Neural cell (in vitro differentiated cells): ENCODE measurements at regions not wholly inside any gene's neighbourhood (a gene's known extent, or its start where the extent isn't known, plus 50 kb on each side); places are given as distances from the start of the nearest gene placed in this dataset.

Experiments used
- H2AFZ ChIP-seq: fragments of 200-600, 300-800 bp; sonication (generic), shearing (Covaris generic); 2 replicates; pipeline ENCODE4 v1.6.0; 2014; ENCODE audit warnings: low read depth, mild to moderate bottlenecking, antibody characterized with exemption, low read length, moderate library complexity
- H3F3A ChIP-seq: fragments of 200-600 bp; shearing (Covaris generic); 2 replicates; pipeline ENCODE4 v1.6.1; 2016; ENCODE audit warnings: mild to moderate bottlenecking, moderate library complexity, mixed read lengths, antibody characterized with exemption, low read length; ENCODE audit not compliant: insufficient read depth, poor library complexity, severe bottlenecking
- H3K27ac ChIP-seq: fragments of 200-600, 300-800 bp; sonication (generic), shearing (Covaris generic); 2 replicates; pipeline ENCODE4 v1.5.1; 2014; ENCODE audit warnings: mild to moderate bottlenecking, low read length, moderate library complexity
- H3K27me3 ChIP-seq: fragments of 300-800, 200-600 bp; sonication (generic), shearing (Covaris generic); 2 replicates; pipeline ENCODE4 v1.6.0; 2014; ENCODE audit warnings: mild to moderate bottlenecking, low read depth, low read length, moderate library complexity; ENCODE audit not compliant: insufficient read depth
- H3K36me3 ChIP-seq: fragments of 300-800, 200-600 bp; sonication (generic), shearing (Covaris generic); 2 replicates; pipeline ENCODE4 v1.5.1; 2014; ENCODE audit warnings: mild to moderate bottlenecking, antibody characterized with exemption, low read length, moderate library complexity; ENCODE audit not compliant: insufficient read depth
- H3K4me2 ChIP-seq: fragments of 300-800, 200-600 bp; sonication (generic), shearing (Covaris generic); 2 replicates; pipeline ENCODE4 v1.6.0; 2014; ENCODE audit warnings: mild to moderate bottlenecking, low read length
- H3K4me3 ChIP-seq: fragments of 300-800, 200-600 bp; sonication (generic), shearing (Covaris generic); 2 replicates; pipeline ENCODE4 v1.5.1; 2014; ENCODE audit warnings: mild to moderate bottlenecking, low read length, moderate library complexity
- H3K79me2 ChIP-seq: fragments of 200-600 bp; shearing (Covaris generic); replicated peaks from 2 replicates; pipeline ENCODE4 v1.6.0; 2014; ENCODE audit warnings: mild to moderate bottlenecking, low read length, moderate library complexity; ENCODE audit not compliant: insufficient read depth
- H3K9ac ChIP-seq: fragments of 300-800, 200-600 bp; sonication (generic), shearing (Covaris generic); 2 replicates; pipeline ENCODE4 v1.6.1; 2016; ENCODE audit warnings: mild to moderate bottlenecking, low read length, mixed read lengths
- H3K9me2 ChIP-seq: fragments of 200-600 bp; shearing (Covaris generic); 2 replicates; pipeline ENCODE4 v1.6.1; 2016; ENCODE audit warnings: mild to moderate bottlenecking, low read length, mixed read lengths; ENCODE audit not compliant: insufficient read depth
- H3K9me3 ChIP-seq: fragments of 200-600, 300-800 bp; sonication (generic), shearing (Covaris generic); 2 replicates; pipeline ENCODE4 v1.6.1; 2016; ENCODE audit warnings: mild to moderate bottlenecking, mixed run types, low read length, moderate library complexity, mixed read lengths
- H4K20me1 ChIP-seq: fragments of 200-600 bp; shearing (Covaris generic); 2 replicates; pipeline ENCODE4 v1.6.1; 2016; ENCODE audit warnings: mild to moderate bottlenecking, mixed run types; ENCODE audit not compliant: insufficient read depth
- CTCF ChIP-seq: fragments of 450-650 bp; IDR thresholded peaks from 2 replicates; pipeline ENCODE4 v1.5.1; 2014; ENCODE audit warnings: antibody characterized with exemption, mild to moderate bottlenecking, moderate library complexity; ENCODE audit not compliant: poor library complexity, severe bottlenecking
- EP300 ChIP-seq: fragments of 450-650 bp; conservative IDR thresholded peaks from 2 replicates; pipeline ENCODE4 v1.6.1; 2014; ENCODE audit warnings: antibody characterized with exemption, mild to moderate bottlenecking, moderate library complexity; ENCODE audit not compliant: poor library complexity, severe bottlenecking
- EZH2 ChIP-seq: fragments of 200-600, 300-800 bp; shearing (Covaris generic), sonication (generic); IDR thresholded peaks from 2 replicates; pipeline ENCODE4 v1.6.1; 2014; ENCODE audit warnings: antibody characterized with exemption, low read length, borderline replicate concordance, mild to moderate bottlenecking; ENCODE audit not compliant: insufficient read depth, poor library complexity, severe bottlenecking
- MXI1 ChIP-seq: fragments of 450-650 bp; conservative IDR thresholded peaks from 2 replicates; pipeline ENCODE4 v1.6.1; 2014; ENCODE audit warnings: antibody characterized with exemption, mild to moderate bottlenecking; ENCODE audit not compliant: poor library complexity, severe bottlenecking
- POLR2AphosphoS5 ChIP-seq: IDR thresholded peaks from 2 replicates; pipeline ENCODE4 v1.6.1; 2012
- RAD21 ChIP-seq: fragments of 450-650 bp; conservative IDR thresholded peaks from 2 replicates; pipeline ENCODE4 v1.6.1; 2014; ENCODE audit warnings: antibody characterized with exemption, mild to moderate bottlenecking, moderate library complexity
- REST ChIP-seq: IDR thresholded peaks from 2 replicates; pipeline ENCODE4 v1.6.1; 2012; ENCODE audit warnings: borderline replicate concordance
- SMC3 ChIP-seq: fragments of 450-650 bp; conservative IDR thresholded peaks from 2 replicates; pipeline ENCODE4 v1.6.1; 2014; ENCODE audit warnings: antibody characterized with exemption, mild to moderate bottlenecking, moderate library complexity; ENCODE audit not compliant: poor library complexity
- TAF1 ChIP-seq: IDR thresholded peaks from 2 replicates; pipeline ENCODE4 v1.6.1; 2012; ENCODE audit warnings: low read depth

- Histone ChIP-seq H3K79me2 (no peaks in the 10 kb centered on the region), H3K27ac (no peak overlapping the region), H3K9me2 (no peaks in the 10 kb centered on the region), H3F3A (no peaks in the 10 kb centered on the region), H3K4me3 (no peak overlapping the region), H4K20me1 (no peaks in the 10 kb centered on the region), H3K9me3 (no peaks in the 10 kb centered on the region), H3K27me3 (no peaks in the 10 kb centered on the region), H3K4me2 (no peak overlapping the region), H3K36me3 (no peaks in the 10 kb centered on the region), H3K9ac (no peak overlapping the region), H2AFZ (no peak overlapping the region)
- TF ChIP-seq MXI1 (no peak), CTCF (no peak), EZH2 (no peak), TAF1 (no peak), POLR2AphosphoS5 (no peak), REST (no peak), SMC3 (no peak), EP300 (no peak), RAD21 (no peak)
Measured at GRCh38 chr4:124851741-124852140, 139.2 kb upstream of the ANKRD50 start.

GRCh38 chr4:124846306-124846705, 133.8 kb upstream of the ANKRD50 start:
- Histone ChIP-seq H3K9me2 (no peaks in the 10 kb centered on the region), H3K9me3 (no peaks in the 10 kb centered on the region), H3K4me3 (no peak overlapping the region), H2AFZ (no peak overlapping the region), H3K4me2 (no peak overlapping the region), H3K9ac (no peak overlapping the region), H3K79me2 (no peaks in the 10 kb centered on the region), H3K27me3 (no peaks in the 10 kb centered on the region), H3F3A (no peaks in the 10 kb centered on the region), H3K36me3 (no peaks in the 10 kb centered on the region), H3K27ac (no peak overlapping the region), H4K20me1 (no peaks in the 10 kb centered on the region)
- TF ChIP-seq SMC3: no peak
- TF ChIP-seq EP300: no peak
- TF ChIP-seq CTCF: no peak
- TF ChIP-seq RAD21: no peak
- TF ChIP-seq MXI1: no peak
- no peak for TF ChIP-seq TAF1
- TF ChIP-seq REST: no peak
- no peak for TF ChIP-seq EZH2
- no peak for TF ChIP-seq POLR2AphosphoS5
